ENCODE measurements at regions not wholly inside any gene's neighbourhood (a gene's known extent, or its start where the extent isn't known, plus 50 kb on each side); places are given as distances from the start of the nearest gene placed in this dataset.

DNA sequence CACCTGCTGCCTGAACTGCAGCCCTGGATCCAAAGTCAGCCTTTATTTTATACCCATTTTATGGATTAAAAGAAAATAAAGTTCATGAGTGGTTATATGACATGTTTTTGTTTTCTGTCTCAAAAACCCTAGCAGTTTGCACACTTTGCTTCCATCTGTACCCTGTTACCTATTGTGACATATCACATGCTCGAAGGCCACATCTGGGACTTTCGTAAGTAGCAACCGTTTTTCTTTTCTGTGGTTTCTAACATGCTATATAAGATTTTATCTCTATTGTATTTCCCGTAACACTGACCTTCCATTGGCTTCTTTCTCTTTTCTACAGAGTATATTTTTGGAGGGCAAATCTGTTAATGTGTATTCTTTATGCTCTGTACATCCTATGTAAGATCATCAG is 1007.2 kb downstream of the PCDH9 start:
- TF ChIP-seq, protein P1, sequence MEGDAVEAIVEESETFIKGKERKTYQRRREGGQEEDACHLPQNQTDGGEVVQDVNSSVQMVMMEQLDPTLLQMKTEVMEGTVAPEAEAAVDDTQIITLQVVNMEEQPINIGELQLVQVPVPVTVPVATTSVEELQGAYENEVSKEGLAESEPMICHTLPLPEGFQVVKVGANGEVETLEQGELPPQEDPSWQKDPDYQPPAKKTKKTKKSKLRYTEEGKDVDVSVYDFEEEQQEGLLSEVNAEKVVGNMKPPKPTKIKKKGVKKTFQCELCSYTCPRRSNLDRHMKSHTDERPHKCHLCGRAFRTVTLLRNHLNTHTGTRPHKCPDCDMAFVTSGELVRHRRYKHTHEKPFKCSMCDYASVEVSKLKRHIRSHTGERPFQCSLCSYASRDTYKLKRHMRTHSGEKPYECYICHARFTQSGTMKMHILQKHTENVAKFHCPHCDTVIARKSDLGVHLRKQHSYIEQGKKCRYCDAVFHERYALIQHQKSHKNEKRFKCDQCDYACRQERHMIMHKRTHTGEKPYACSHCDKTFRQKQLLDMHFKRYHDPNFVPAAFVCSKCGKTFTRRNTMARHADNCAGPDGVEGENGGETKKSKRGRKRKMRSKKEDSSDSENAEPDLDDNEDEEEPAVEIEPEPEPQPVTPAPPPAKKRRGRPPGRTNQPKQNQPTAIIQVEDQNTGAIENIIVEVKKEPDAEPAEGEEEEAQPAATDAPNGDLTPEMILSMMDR (IDR thresholded peaks at IDR 0.05; ENCODE audit: low read depth, low read length) = no peak
- no peak for TF ChIP-seq EZH2phosphoT487 (IDR thresholded peaks at IDR 0.05; ENCODE audit: low read depth)
